ENCODE measurements at regions not wholly inside any gene's neighbourhood (a gene's known extent, or its start where the extent isn't known, plus 50 kb on each side); places are given as distances from the start of the nearest gene placed in this dataset.
A peak's percentile ranks its signal among the peaks of the same experiment; 100 is the strongest.

GRCh38 chr17:33504571-33504970 lies 211.5 kb upstream of the ASIC2 start:
- DNase-seq (ENCODE audit: low spot score), result no peak
- in situ Hi-C loops (cut with HindIII; ENCODE audit: low sequenced_read_pairs), result no loop called here

GRCh38 chr17:33506889-33507650 lies 214.0 kb upstream of the ASIC2 start:
- in situ Hi-C loops (cut with HindIII; ENCODE audit: low sequenced_read_pairs), result no loop called here
- DNase-seq (ENCODE audit: low spot score), result no peak

GRCh38 chr17:33508215-33508614 lies 215.1 kb upstream of the ASIC2 start:
- no peak for DNase-seq (ENCODE audit: low spot score)
- in situ Hi-C loops (cut with HindIII; ENCODE audit: low sequenced_read_pairs), result no loop called here

- in situ Hi-C loops (cut with HindIII; ENCODE audit: low sequenced_read_pairs), result no loop called here
Observed at GRCh38 chr17:33509331-33509730, 216.2 kb upstream of the ASIC2 start.

GRCh38 chr17:33511670-33512069 lies 218.6 kb upstream of the ASIC2 start:
- in situ Hi-C loops (cut with HindIII; ENCODE audit: low sequenced_read_pairs), result no loop called here
- no peak for DNase-seq (ENCODE audit: low spot score)

More at GRCh38 chr17:33509331-33509730, 216.2 kb upstream of the ASIC2 start:
- DNase-seq (ENCODE audit: low spot score), result no peak

- in situ Hi-C loops (cut with HindIII; ENCODE audit: low sequenced_read_pairs), result no loop called here
Observed at GRCh38 chr17:33512113-33512512, 219.0 kb upstream of the ASIC2 start.

GRCh38 chr17:33513769-33514168 lies 220.7 kb upstream of the ASIC2 start:
- in situ Hi-C loops (cut with HindIII; ENCODE audit: low sequenced_read_pairs), result no loop called here
- no peak for DNase-seq (ENCODE audit: low spot score)

More at GRCh38 chr17:33512113-33512512, 219.0 kb upstream of the ASIC2 start:
- no peak for DNase-seq (ENCODE audit: low spot score)

GRCh38 chr17:33514369-33514768 lies 221.3 kb upstream of the ASIC2 start:
- DNase-seq (ENCODE audit: low spot score), result no peak
- in situ Hi-C loops (cut with HindIII; ENCODE audit: low sequenced_read_pairs), result no loop called here

GRCh38 chr17:33515974-33516373 lies 222.9 kb upstream of the ASIC2 start:
- in situ Hi-C loops (cut with HindIII; ENCODE audit: low sequenced_read_pairs), result no loop called here

GRCh38 chr17:33516645-33517044 lies 223.6 kb upstream of the ASIC2 start:
- in situ Hi-C loops (cut with HindIII; ENCODE audit: low sequenced_read_pairs), result no loop called here
- DNase-seq (ENCODE audit: low spot score), result no peak

More at GRCh38 chr17:33515974-33516373, 222.9 kb upstream of the ASIC2 start:
- no peak for DNase-seq (ENCODE audit: low spot score)

- in situ Hi-C loops (cut with HindIII; ENCODE audit: low sequenced_read_pairs), result no loop called here
- DNase-seq (ENCODE audit: low spot score), result no peak
Observed at GRCh38 chr17:33517746-33518145, 224.7 kb upstream of the ASIC2 start.

GRCh38 chr17:33519692-33520091 lies 226.6 kb upstream of the ASIC2 start:
- in situ Hi-C loops (cut with HindIII; ENCODE audit: low sequenced_read_pairs), result no loop called here
- DNase-seq (ENCODE audit: low spot score), result no peak

- in situ Hi-C loops (cut with HindIII; ENCODE audit: low sequenced_read_pairs), result no loop called here
- DNase-seq (ENCODE audit: low spot score), result peak; percentile 14
Observed at GRCh38 chr17:33520426-33521330, 227.6 kb upstream of the ASIC2 start.

GRCh38 chr17:33521784-33522183 lies 228.7 kb upstream of the ASIC2 start:
- no peak for DNase-seq (ENCODE audit: low spot score)
- in situ Hi-C loops (cut with HindIII; ENCODE audit: low sequenced_read_pairs), result no loop called here

GRCh38 chr17:33522623-33523022 lies 229.5 kb upstream of the ASIC2 start:
- in situ Hi-C loops (cut with HindIII; ENCODE audit: low sequenced_read_pairs), result no loop called here
- DNase-seq (ENCODE audit: low spot score), result no peak

GRCh38 chr17:33523577-33523981 lies 230.5 kb upstream of the ASIC2 start:
- in situ Hi-C loops (cut with HindIII; ENCODE audit: low sequenced_read_pairs), result no loop called here
- no peak for DNase-seq (ENCODE audit: low spot score)

- in situ Hi-C loops (cut with HindIII; ENCODE audit: low sequenced_read_pairs), result no loop called here
- DNase-seq (ENCODE audit: low spot score), result no peak
Observed at GRCh38 chr17:33525186-33525585, 232.1 kb upstream of the ASIC2 start.

GRCh38 chr17:33526717-33527116 lies 233.6 kb upstream of the ASIC2 start:
- in situ Hi-C loops (cut with HindIII; ENCODE audit: low sequenced_read_pairs), result no loop called here
- DNase-seq (ENCODE audit: low spot score), result no peak

- in situ Hi-C loops (cut with HindIII; ENCODE audit: low sequenced_read_pairs), result no loop called here
- no peak for DNase-seq (ENCODE audit: low spot score)
Observed at GRCh38 chr17:33527290-33527689, 234.2 kb upstream of the ASIC2 start.

- DNase-seq (ENCODE audit: low spot score), result no peak
- in situ Hi-C loops (cut with HindIII; ENCODE audit: low sequenced_read_pairs), result no loop called here
Observed at GRCh38 chr17:33528846-33529245, 235.8 kb upstream of the ASIC2 start.

Measured in G401 (cell line).